IMR-90 (cell line): ENCODE measurements at regions not wholly inside any gene's neighbourhood (a gene's known extent, or its start where the extent isn't known, plus 50 kb on each side); places are given as distances from the start of the nearest gene placed in this dataset.

Source experiments
- ATAC-seq: fragments of 200-7000 bp; cut with Tn5 transposase; 2 replicates; pipeline ENCODE4 v1.9.1; 2020; ENCODE audit warnings: low read depth, mild to moderate bottlenecking, moderate library complexity
- BruUV-seq: library from RNA; stranded (reverse); fragments of 400-500 nt; replicated peaks from 2 replicates; lab custom pipeline; 2021; lab: Mats Ljungman, UMichigan
- CTCF ChIA-PET: fragments of 300-600 bp; formaldehyde crosslinking; extraction: SDS; loops from one replicate; lab custom pipeline; 2021; ENCODE audit warnings: antibody characterized with exemption; lab: Yijun Ruan, JAX
- POLR2A ChIA-PET: fragments of 300-600 bp; sonication (Branson Sonifier 250); formaldehyde crosslinking; loops from one replicate; lab custom pipeline; 2022; ENCODE audit warnings: antibody characterized with exemption; ENCODE audit not compliant: unreplicated experiment; lab: Charles Lee
- DNase-seq: peaks from one replicate; pipeline ENCODE4 v3.0.0; 2013
- H2AFZ ChIP-seq: replicated peaks from 2 replicates; pipeline ENCODE3; 2013; ENCODE audit warnings: low read length, mild to moderate bottlenecking; ENCODE audit not compliant: poor library complexity
- H2AK5ac ChIP-seq: 2 replicates; pipeline ENCODE4 v1.6.1; 2013; ENCODE audit warnings: low read depth, low read length, inconsistent platforms
- H2AK9ac ChIP-seq: replicated peaks from 2 replicates; pipeline ENCODE3; 2013; ENCODE audit warnings: mild to moderate bottlenecking, low read depth, low read length, moderate library complexity; ENCODE audit not compliant: poor library complexity
- H2BK120ac ChIP-seq: 2 replicates; pipeline ENCODE4 v1.6.1; 2013; ENCODE audit warnings: low read depth, low read length, inconsistent platforms
- H2BK15ac ChIP-seq: 3 replicates; pipeline ENCODE4 v1.6.1; 2013; ENCODE audit warnings: low read depth, low read length, inconsistent platforms
- H2BK20ac ChIP-seq: 2 replicates; pipeline ENCODE4 v1.6.1; 2013; ENCODE audit warnings: low read depth, mild to moderate bottlenecking, inconsistent platforms, low read length, moderate library complexity
- H2BK5ac ChIP-seq: 2 replicates; pipeline ENCODE4 v1.6.1; 2013; ENCODE audit warnings: mild to moderate bottlenecking, low read depth, low read length, inconsistent platforms; ENCODE audit not compliant: poor library complexity, severe bottlenecking
- H3K14ac ChIP-seq: replicated peaks from 2 replicates; pipeline ENCODE4 v1.6.1; 2013; ENCODE audit warnings: low read depth, low read length, inconsistent platforms
- H3K18ac ChIP-seq: 2 replicates; pipeline ENCODE4 v1.6.1; 2013; ENCODE audit warnings: low read depth, low read length, control low read depth
- H3K23ac ChIP-seq: 2 replicates; pipeline ENCODE4 v1.6.1; 2013; ENCODE audit warnings: low read depth, low read length, inconsistent platforms
- H3K27ac ChIP-seq: 2 replicates; pipeline ENCODE4 v1.5.1; 2013; ENCODE audit warnings: mild to moderate bottlenecking, control low read depth, low read length; ENCODE audit not compliant: insufficient read depth
- H3K27me3 ChIP-seq: 2 replicates; pipeline ENCODE4 v1.6.1; 2013; ENCODE audit warnings: low read length; ENCODE audit not compliant: control insufficient read depth, insufficient read depth
- H3K36me3 ChIP-seq: 2 replicates; pipeline ENCODE4 v1.6.1; 2013; ENCODE audit warnings: low read length, mixed read lengths; ENCODE audit not compliant: control insufficient read depth, insufficient read depth
- H3K4ac ChIP-seq: 2 replicates; pipeline ENCODE4 v1.6.1; 2013; ENCODE audit warnings: low read depth, low read length, inconsistent platforms
- H3K4me1 ChIP-seq: 2 replicates; pipeline ENCODE4 v1.6.1; 2013; ENCODE audit warnings: low read length, mixed read lengths; ENCODE audit not compliant: control insufficient read depth, insufficient read depth
- H3K4me2 ChIP-seq: 2 replicates; pipeline ENCODE4 v1.6.1; 2013; ENCODE audit warnings: low read depth, mild to moderate bottlenecking, control low read depth, low read length, moderate library complexity
- H3K4me3 ChIP-seq: 2 replicates; pipeline ENCODE4 v1.5.1; 2013; ENCODE audit warnings: low read depth, mild to moderate bottlenecking, control low read depth, low read length, moderate library complexity; ENCODE audit not compliant: insufficient read depth
- H3K56ac ChIP-seq: 2 replicates; pipeline ENCODE4 v1.6.1; 2013; ENCODE audit warnings: low read length, inconsistent platforms; ENCODE audit not compliant: insufficient read depth; ENCODE audit errors: extremely low read depth
- H3K79me1 ChIP-seq, 2 experiments: 2 replicates each; pipeline ENCODE4 v1.6.1; 2013; ENCODE audit warnings: low read length in 2 of 2, inconsistent platforms in 1 of 2, low read depth in 1 of 2
- H3K9ac ChIP-seq: 2 replicates; pipeline ENCODE4 v1.6.1; 2013; ENCODE audit warnings: low read depth, low read length, control low read depth
- H3K9me1 ChIP-seq: 2 replicates; pipeline ENCODE4 v1.6.1; 2013; ENCODE audit warnings: low read length, inconsistent platforms; ENCODE audit not compliant: insufficient read depth
- H3K9me3 ChIP-seq: 2 replicates; pipeline ENCODE4 v1.6.1; 2013; ENCODE audit warnings: low read length; ENCODE audit not compliant: control insufficient read depth, insufficient read depth
- H4K20me1 ChIP-seq: 2 replicates; pipeline ENCODE4 v1.6.1; 2013; ENCODE audit warnings: low read length, inconsistent platforms; ENCODE audit not compliant: insufficient read depth
- H4K5ac ChIP-seq: 2 replicates; pipeline ENCODE4 v1.6.1; 2013; ENCODE audit warnings: mild to moderate bottlenecking, low read depth, low read length, control low read depth
- H4K8ac ChIP-seq, 2 experiments: 2 replicates each; pipeline ENCODE4 v1.6.1; 2013; ENCODE audit warnings: low read depth in 2 of 2, low read length in 2 of 2, control low read depth in 1 of 2, inconsistent platforms in 1 of 2
- H4K91ac ChIP-seq: 2 replicates; pipeline ENCODE4 v1.6.1; 2013; ENCODE audit warnings: low read depth, low read length, inconsistent platforms; ENCODE audit not compliant: insufficient read depth
- BHLHE40 ChIP-seq: fragments of 150-350 bp; IDR thresholded peaks from 2 replicates; pipeline ENCODE4 v1.6.1; 2016; ENCODE audit warnings: mild to moderate bottlenecking, low read depth, low read length
- CEBPB ChIP-seq: IDR thresholded peaks from 2 replicates; pipeline ENCODE4 v1.6.1; 2012; ENCODE audit warnings: low read depth, low read length, improper control_type of control experiment
- RFX5 ChIP-seq: IDR thresholded peaks from 2 replicates; pipeline ENCODE4 v1.8.0; 2012; ENCODE audit warnings: low read depth, mild to moderate bottlenecking, low read length, moderate library complexity
- SMC3 ChIP-seq: fragments of 150-350 bp; IDR thresholded peaks from 2 replicates; pipeline ENCODE4 v1.6.1; 2016; ENCODE audit warnings: low read depth, mild to moderate bottlenecking, antibody characterized with exemption, low read length, moderate library complexity
- WGBS, 2 experiments: methylation state at CpG; one replicate each; pipeline versions ENCODE4 v1.1.5 to v1.1.7; 2013; ENCODE audit warnings: missing lambda C conversion rate in 2 of 2; ENCODE audit not compliant: insufficient read length in 1 of 2; ENCODE audit errors: extremely low coverage in 2 of 2; 5-methylcytosine and 5-hydroxymethylcytosine counted together
- dilution Hi-C: fragments of 300-500 bp; cut with HindIII; formaldehyde crosslinking; loops from one replicate; pipeline ENCODE4 v1.14.3; 2018; ENCODE audit warnings: low sequenced_read_pairs; ENCODE audit not compliant: unreplicated experiment
- in situ Hi-C: fragments of 300-500 bp; cut with MboI; formaldehyde crosslinking; loops from 3 replicates; pipeline ENCODE4 v1.14.3; 2019; ENCODE audit warnings: low sequenced_read_pairs, inconsistent platforms, mixed read lengths
- intact Hi-C: fragments of 100-400 bp; cut with micrococcal nuclease; formaldehyde crosslinking; loops from 2 replicates; pipeline ENCODE4 v1.10.0; 2022
- TF ChIP-seq, protein P1 (sequence below): fragments of 150-350 bp; IDR thresholded peaks from 2 replicates; pipeline ENCODE4 v1.6.1; 2017; ENCODE audit warnings: mild to moderate bottlenecking, antibody characterized with exemption, low read length, low read depth
- TF ChIP-seq, protein P2 (sequence below): conservative IDR thresholded peaks from 2 replicates; pipeline ENCODE4 v1.5.1; 2012; ENCODE audit warnings: mild to moderate bottlenecking, low read depth, low read length, improper control_type of control experiment
- TF ChIP-seq, protein P3 (sequence below): fragments of 150-350 bp; IDR thresholded peaks from 2 replicates; pipeline ENCODE4 v1.6.1; 2016; ENCODE audit warnings: low read depth, mild to moderate bottlenecking, low read length, moderate library complexity, borderline replicate concordance

DNA sequence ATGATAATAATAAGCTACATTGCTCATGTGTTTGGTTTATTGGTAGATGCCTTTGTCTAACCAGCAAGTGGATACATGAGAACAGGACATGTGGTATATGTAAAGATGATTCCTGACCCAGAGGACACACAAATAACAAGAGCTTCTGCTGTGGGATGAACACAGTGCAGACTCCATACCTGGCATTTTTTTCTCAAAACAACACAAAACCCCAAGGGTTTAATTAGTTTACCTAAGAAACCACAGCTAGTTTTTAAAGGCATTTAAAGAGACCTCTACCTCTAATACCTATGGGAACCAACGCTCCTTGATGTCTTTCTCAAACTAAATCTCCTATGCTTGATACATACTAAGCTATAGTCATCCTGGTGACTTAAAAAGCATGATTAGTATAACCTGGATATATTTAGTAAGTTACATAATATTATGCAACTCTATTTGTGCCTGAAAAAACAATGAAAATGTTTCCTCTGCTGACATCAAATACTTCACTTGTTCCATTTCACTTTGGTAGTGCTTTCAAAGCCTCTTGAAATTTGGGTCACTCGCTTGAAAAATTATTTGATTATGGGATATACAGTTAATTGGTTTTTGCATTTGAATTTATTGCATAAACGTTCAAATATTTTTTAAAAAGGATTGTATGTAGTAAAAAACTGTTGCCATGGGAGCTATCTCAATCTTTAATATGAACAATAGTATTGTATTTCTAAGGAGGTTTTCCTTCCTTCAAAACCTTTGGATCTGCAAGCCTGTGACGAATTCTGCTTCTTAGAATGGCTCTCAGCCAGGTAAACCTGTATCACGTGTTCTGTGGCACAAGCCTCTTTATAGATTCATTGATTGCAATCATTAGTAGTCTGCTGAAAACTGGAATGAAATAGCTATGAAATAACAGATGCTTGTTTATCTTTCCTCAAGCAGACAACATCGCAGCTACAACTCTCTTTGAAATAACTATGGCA lies 233.0 kb upstream of the KCNMB2 start (continued):
- TF ChIP-seq SMC3, result no peak

DNA sequence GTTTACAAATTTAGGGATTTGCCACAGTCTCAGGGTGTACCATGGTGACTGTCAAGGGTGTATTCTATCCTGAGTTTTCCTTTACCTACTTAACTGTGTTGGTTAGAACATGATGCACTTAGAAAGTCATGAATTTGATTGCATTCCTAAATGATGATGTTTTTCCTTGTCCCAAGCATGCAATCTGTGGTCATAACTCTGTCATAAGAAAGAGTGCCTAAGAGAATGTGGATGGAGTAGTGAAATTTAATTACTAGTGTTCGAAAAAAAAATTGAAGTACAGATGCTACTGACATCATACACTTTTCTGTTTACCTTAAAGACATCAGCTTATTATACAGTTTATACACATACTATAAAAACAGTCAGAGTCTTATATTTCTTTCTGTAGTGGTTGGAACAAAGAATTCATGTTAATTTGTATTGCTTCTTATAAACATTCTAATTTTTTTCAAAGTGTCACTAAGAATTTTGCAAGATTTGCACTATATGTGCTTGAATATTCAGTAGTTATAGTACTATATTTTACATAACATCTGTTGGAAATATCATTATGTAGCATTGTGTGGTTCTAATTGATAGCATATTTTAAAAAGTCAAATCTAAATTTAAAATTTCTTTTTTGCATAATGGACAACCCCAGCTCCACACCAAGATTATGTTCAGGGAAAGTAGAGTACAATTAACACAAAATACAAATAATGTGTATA lies 231.3 kb upstream of the KCNMB2 start:
- Histone ChIP-seq H3K27ac (no peak overlapping the region), H3K23ac (no peak overlapping the region), H3K4me1 (no peaks in the 10 kb centered on the region), H2BK15ac (no peak overlapping the region), H3K27me3 (no peaks in the 10 kb centered on the region), H2AFZ (no peak overlapping the region), H3K4me2 (no peak overlapping the region), H3K18ac (no peak overlapping the region), H3K14ac (no peak overlapping the region), H3K56ac (no peak overlapping the region), H2AK9ac (no peak overlapping the region), H3K79me1 (no peaks in the 10 kb centered on the region), H3K9ac (no peak overlapping the region), H2BK20ac (no peak overlapping the region), H4K91ac (no peak overlapping the region), H2AK5ac (no peak overlapping the region), H3K4ac (no peak overlapping the region), H4K8ac (no peak overlapping the region), H3K4me3 (no peak overlapping the region), H3K9me1 (no peaks in the 10 kb centered on the region), H3K36me3 (no peaks in the 10 kb centered on the region), H3K9me3 (no peaks in the 10 kb centered on the region), H2BK120ac (no peak overlapping the region), H4K20me1 (no peaks in the 10 kb centered on the region), H4K5ac (no peak overlapping the region), H2BK5ac (no peak overlapping the region)
- BruUV-seq, result no TSS peak
- POLR2A ChIA-PET, result no interaction called here
- in situ Hi-C loops (no loop called here), intact Hi-C loops (no loop called here), dilution Hi-C loops (no loop called here)
- peak; percentile 88 for ATAC-seq
- peak; percentile 93 for DNase-seq
- CTCF ChIA-PET, result no interaction called here
- TF ChIP-seq, protein P1, sequence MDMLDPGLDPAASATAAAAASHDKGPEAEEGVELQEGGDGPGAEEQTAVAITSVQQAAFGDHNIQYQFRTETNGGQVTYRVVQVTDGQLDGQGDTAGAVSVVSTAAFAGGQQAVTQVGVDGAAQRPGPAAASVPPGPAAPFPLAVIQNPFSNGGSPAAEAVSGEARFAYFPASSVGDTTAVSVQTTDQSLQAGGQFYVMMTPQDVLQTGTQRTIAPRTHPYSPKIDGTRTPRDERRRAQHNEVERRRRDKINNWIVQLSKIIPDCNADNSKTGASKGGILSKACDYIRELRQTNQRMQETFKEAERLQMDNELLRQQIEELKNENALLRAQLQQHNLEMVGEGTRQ, result no peak
- TF ChIP-seq, protein P2, sequence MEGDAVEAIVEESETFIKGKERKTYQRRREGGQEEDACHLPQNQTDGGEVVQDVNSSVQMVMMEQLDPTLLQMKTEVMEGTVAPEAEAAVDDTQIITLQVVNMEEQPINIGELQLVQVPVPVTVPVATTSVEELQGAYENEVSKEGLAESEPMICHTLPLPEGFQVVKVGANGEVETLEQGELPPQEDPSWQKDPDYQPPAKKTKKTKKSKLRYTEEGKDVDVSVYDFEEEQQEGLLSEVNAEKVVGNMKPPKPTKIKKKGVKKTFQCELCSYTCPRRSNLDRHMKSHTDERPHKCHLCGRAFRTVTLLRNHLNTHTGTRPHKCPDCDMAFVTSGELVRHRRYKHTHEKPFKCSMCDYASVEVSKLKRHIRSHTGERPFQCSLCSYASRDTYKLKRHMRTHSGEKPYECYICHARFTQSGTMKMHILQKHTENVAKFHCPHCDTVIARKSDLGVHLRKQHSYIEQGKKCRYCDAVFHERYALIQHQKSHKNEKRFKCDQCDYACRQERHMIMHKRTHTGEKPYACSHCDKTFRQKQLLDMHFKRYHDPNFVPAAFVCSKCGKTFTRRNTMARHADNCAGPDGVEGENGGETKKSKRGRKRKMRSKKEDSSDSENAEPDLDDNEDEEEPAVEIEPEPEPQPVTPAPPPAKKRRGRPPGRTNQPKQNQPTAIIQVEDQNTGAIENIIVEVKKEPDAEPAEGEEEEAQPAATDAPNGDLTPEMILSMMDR, result no peak
- TF ChIP-seq, protein P3, sequence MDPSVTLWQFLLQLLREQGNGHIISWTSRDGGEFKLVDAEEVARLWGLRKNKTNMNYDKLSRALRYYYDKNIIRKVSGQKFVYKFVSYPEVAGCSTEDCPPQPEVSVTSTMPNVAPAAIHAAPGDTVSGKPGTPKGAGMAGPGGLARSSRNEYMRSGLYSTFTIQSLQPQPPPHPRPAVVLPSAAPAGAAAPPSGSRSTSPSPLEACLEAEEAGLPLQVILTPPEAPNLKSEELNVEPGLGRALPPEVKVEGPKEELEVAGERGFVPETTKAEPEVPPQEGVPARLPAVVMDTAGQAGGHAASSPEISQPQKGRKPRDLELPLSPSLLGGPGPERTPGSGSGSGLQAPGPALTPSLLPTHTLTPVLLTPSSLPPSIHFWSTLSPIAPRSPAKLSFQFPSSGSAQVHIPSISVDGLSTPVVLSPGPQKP, result no peak
- no peak for TF ChIP-seq RFX5
- no peak for TF ChIP-seq SMC3
- TF ChIP-seq CEBPB, result peak; percentile 72
- TF ChIP-seq BHLHE40, result no peak
- WGBS, 2 experiments, result no CpG with 5 or more reads among the region's 1 CpG
